PC-3 (cell line): ENCODE measurements at regions not wholly inside any gene's neighbourhood (a gene's known extent, or its start where the extent isn't known, plus 50 kb on each side); places are given as distances from the start of the nearest gene placed in this dataset.

Experiments
- ATAC-seq: fragments of 200-7000 bp; cut with Tn5 transposase; 2 replicates; pipeline ENCODE4 v1.9.1; 2020; ENCODE audit warnings: mild to moderate bottlenecking, moderate library complexity
- BruUV-seq: library from RNA; stranded (reverse); fragments of 400-500 nt; replicated peaks from 2 replicates; lab custom pipeline; 2021; lab: Mats Ljungman, UMichigan
- CTCF ChIA-PET: fragments of 300-600 bp; sonication (Branson Sonifier 250); formaldehyde crosslinking; loops from one replicate; lab custom pipeline; 2022; ENCODE audit warnings: antibody characterized with exemption; lab: Charles Lee
- POLR2A ChIA-PET: fragments of 300-600 bp; sonication (Branson Sonifier 250); formaldehyde crosslinking; loops from one replicate; lab custom pipeline; 2022; ENCODE audit warnings: antibody characterized with exemption; ENCODE audit not compliant: unreplicated experiment; lab: Charles Lee
- DNase-seq: peaks from one replicate; pipeline ENCODE4 v3.0.0-alpha.2; 2015
- H2AFZ ChIP-seq: fragments of 300-600 bp; sonication (generic); 2 replicates; pipeline ENCODE4 v1.6.0; 2016; ENCODE audit warnings: antibody characterized with exemption, low read length
- H3F3A ChIP-seq: fragments of 300-600 bp; sonication (generic); one replicate; pipeline ENCODE4 v1.6.0; 2017; ENCODE audit warnings: antibody characterized with exemption, low read length, control low read depth, mild to moderate bottlenecking; ENCODE audit not compliant: unreplicated experiment
- H3K27ac ChIP-seq: fragments of 300-600 bp; sonication (generic); 2 replicates; pipeline ENCODE4 v1.5.1; 2016; ENCODE audit warnings: mild to moderate bottlenecking, low read length
- H3K27me3 ChIP-seq: fragments of 300-600 bp; sonication (generic); 2 replicates; pipeline ENCODE4 v1.6.1; 2016; ENCODE audit warnings: low read length, mixed read lengths
- H3K36me3 ChIP-seq: fragments of 300-600 bp; sonication (generic); 2 replicates; pipeline ENCODE4 v1.6.1; 2016; ENCODE audit warnings: low read depth, mixed run types, low read length, mixed read lengths
- H3K4me1 ChIP-seq: fragments of 300-600 bp; sonication (generic); 2 replicates; pipeline ENCODE4 v1.5.1; 2016; ENCODE audit warnings: low read length; ENCODE audit not compliant: insufficient read depth
- H3K4me2 ChIP-seq: fragments of 300-600 bp; sonication (generic); 2 replicates; pipeline ENCODE4 v1.6.0; 2016; ENCODE audit warnings: low read length
- H3K4me3 ChIP-seq: fragments of 300-600 bp; sonication (generic); 2 replicates; pipeline ENCODE4 v1.5.1; 2016; ENCODE audit warnings: mild to moderate bottlenecking, low read length, mixed read lengths
- H3K79me2 ChIP-seq: fragments of 300-600 bp; sonication (generic); 2 replicates; pipeline ENCODE4 v1.6.1; 2017; ENCODE audit warnings: low read length, mixed read lengths
- H3K9ac ChIP-seq: fragments of 300-600 bp; sonication (generic); 2 replicates; pipeline ENCODE4 v1.6.0; 2016; ENCODE audit warnings: mild to moderate bottlenecking, low read length
- H3K9me2 ChIP-seq: fragments of 300-600 bp; sonication (generic); replicated peaks from 2 replicates; pipeline ENCODE4 v1.6.1; 2016; ENCODE audit warnings: mixed run types, low read length, mixed read lengths
- H3K9me3 ChIP-seq: fragments of 300-600 bp; sonication (generic); 2 replicates; pipeline ENCODE4 v1.6.1; 2016; ENCODE audit warnings: low read length, mixed read lengths
- H4K20me1 ChIP-seq: fragments of 300-600 bp; sonication (generic); 2 replicates; pipeline ENCODE4 v1.6.1; 2016; ENCODE audit warnings: low read length, mixed read lengths
- EZH2 ChIP-seq: fragments of 300-600 bp; sonication (generic); IDR thresholded peaks from one replicate; pipeline ENCODE4 v1.6.1; 2017; ENCODE audit warnings: antibody characterized with exemption, mild to moderate bottlenecking, low read length; ENCODE audit not compliant: unreplicated experiment
- EZH2phosphoT487 ChIP-seq: fragments of 300-600 bp; sonication (generic); IDR thresholded peaks from 2 replicates; pipeline ENCODE4 v1.6.1; 2018; ENCODE audit warnings: mild to moderate bottlenecking, antibody characterized with exemption, low read length, borderline replicate concordance
- intact Hi-C: fragments of 100-400 bp; cut with micrococcal nuclease; formaldehyde crosslinking; loops from 2 replicates; pipeline ENCODE4 v1.9.0; 2023
- TF ChIP-seq, protein P1 (sequence below): fragments of 300-600 bp; sonication (generic); conservative IDR thresholded peaks from 2 replicates; pipeline ENCODE4 v1.5.1; 2017; ENCODE audit warnings: antibody characterized with exemption, low read depth, mild to moderate bottlenecking, low read length

DNA sequence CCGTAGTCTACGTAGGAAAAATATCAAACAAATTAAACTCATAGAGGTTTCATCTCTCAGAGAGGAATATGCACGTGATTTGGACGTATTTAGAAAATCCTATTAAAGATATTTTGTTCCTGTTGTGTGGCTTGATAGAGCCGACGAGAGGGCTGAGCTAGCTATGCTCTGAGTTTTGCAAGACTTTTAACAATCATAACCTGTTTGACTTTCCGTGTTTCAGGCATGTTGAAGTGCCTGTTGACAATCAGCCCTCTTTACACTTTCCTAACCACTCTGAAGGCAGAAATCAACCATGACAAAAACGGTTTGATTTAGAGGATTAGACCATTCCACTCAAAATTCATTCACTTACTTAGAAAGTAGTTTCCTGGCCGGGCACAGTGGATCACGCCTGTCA, 297.3 kb downstream of the ASMT start:
- H3F3A ChIP-seq = no peaks in the 10 kb centered on the region
- BruUV-seq = no TSS peak
- H3K9me2 ChIP-seq = no peaks in the 10 kb centered on the region
- no peaks in the 10 kb centered on the region for H3K27me3 ChIP-seq
- no peak overlapping the region for H3K27ac ChIP-seq
- intact Hi-C loops = no loop called here
- H3K79me2 ChIP-seq = no peaks in the 10 kb centered on the region
- H3K4me3 ChIP-seq = no peak overlapping the region
- H2AFZ ChIP-seq = 0 out of 2 replicates have a peak overlapping the region, but pooled peaks have one; percentile 20
- no peaks in the 10 kb centered on the region for H4K20me1 ChIP-seq
- ChIA-PET POLR2A (no interaction called here), CTCF (no interaction called here)
- H3K4me1 ChIP-seq = no peaks in the 10 kb centered on the region
- no peaks in the 10 kb centered on the region for H3K9me3 ChIP-seq
- peak overlapping the region; percentile 33; the same call in 1 of the 2 replicates for H3K4me2 ChIP-seq
- ATAC-seq = no peak
- no peaks in the 10 kb centered on the region for H3K36me3 ChIP-seq
- no peak for TF ChIP-seq EZH2phosphoT487
- TF ChIP-seq EZH2 = no peak
- TF ChIP-seq, protein P1, sequence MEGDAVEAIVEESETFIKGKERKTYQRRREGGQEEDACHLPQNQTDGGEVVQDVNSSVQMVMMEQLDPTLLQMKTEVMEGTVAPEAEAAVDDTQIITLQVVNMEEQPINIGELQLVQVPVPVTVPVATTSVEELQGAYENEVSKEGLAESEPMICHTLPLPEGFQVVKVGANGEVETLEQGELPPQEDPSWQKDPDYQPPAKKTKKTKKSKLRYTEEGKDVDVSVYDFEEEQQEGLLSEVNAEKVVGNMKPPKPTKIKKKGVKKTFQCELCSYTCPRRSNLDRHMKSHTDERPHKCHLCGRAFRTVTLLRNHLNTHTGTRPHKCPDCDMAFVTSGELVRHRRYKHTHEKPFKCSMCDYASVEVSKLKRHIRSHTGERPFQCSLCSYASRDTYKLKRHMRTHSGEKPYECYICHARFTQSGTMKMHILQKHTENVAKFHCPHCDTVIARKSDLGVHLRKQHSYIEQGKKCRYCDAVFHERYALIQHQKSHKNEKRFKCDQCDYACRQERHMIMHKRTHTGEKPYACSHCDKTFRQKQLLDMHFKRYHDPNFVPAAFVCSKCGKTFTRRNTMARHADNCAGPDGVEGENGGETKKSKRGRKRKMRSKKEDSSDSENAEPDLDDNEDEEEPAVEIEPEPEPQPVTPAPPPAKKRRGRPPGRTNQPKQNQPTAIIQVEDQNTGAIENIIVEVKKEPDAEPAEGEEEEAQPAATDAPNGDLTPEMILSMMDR = no peak
- H3K9ac ChIP-seq = no peak overlapping the region
- DNase-seq = no peak

DNA sequence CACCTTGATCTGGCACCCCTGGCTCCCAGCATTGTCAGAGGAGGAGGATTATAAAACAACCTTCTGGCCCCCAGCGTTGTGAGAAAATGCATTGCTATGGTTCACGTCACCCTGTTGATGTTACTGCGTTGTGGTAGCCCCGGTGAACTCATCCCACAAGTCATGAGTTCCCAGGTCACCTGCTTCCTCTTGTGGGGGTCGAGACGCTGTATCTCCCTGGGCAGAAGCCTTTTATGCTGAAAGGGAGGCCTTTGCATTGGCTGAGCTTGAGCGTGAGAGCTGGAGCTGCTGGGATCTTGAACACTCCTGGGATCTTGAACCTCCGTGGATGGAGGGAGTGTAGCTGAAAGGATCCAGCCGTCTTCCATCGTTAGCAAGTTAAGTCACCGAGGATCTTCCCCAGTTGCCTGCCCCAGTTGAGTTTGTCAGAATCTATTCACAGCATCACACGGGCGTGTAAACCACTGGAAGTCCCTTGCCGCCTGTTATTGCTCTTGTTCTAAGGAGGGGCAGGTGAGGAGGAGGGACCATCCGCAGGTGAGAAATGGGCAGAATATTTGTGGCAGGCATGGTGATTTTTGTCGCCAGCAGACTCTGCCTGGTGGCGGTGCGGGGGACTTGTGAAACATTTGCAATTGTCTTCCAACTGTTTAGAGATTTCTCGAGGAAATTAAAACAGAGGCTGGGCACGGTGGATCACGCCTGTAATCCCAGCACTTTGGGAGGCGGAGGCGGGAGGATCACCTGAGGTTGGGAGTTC, 299.9 kb downstream of the ASMT start:
- Histone ChIP-seq H3K27me3 (no peaks in the 10 kb centered on the region), H3K79me2 (no peaks in the 10 kb centered on the region), H3K9me3 (no peaks in the 10 kb centered on the region), H2AFZ (no peak overlapping the region), H3K9ac (no peak overlapping the region), H3K27ac (no peak overlapping the region), H3K4me2 (no peak overlapping the region), H3K4me3 (no peak overlapping the region), H4K20me1 (no peaks in the 10 kb centered on the region), H3K9me2 (no peaks in the 10 kb centered on the region), H3K4me1 (no peaks in the 10 kb centered on the region), H3K36me3 (no peaks in the 10 kb centered on the region), H3F3A (no peaks in the 10 kb centered on the region)
- DNase-seq = no peak
- TF ChIP-seq EZH2phosphoT487 = no peak
- TF ChIP-seq, protein P1 = no peak
- BruUV-seq = no TSS peak
- intact Hi-C loops = no loop called here
- POLR2A ChIA-PET = no interaction called here
- ATAC-seq = no peak
- CTCF ChIA-PET = no interaction called here

DNA sequence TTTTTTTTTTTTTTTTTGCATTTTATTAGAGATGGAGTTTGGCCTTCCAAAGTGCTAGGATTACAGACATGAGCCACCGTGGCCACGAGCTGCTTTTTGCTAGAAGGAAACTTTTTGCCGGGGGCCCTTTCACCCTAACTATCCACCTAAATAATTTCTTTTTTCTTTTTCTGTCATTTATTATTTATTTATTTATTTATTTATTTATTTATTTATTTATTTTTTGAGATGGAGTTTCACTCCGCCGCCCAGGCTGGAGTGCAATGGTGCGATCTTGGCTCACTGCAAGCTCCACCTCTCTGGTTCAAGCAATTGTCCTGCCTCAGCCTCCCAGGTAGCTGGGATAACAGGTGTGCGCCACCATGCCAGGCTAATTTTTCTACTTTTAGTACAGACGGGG, 303.9 kb downstream of the ASMT start:
- Histone ChIP-seq H3K4me2 (no peak overlapping the region), H3K9me2 (no peaks in the 10 kb centered on the region), H2AFZ (no peak overlapping the region), H3K27me3 (no peaks in the 10 kb centered on the region), H3K4me1 (no peaks in the 10 kb centered on the region), H3K4me3 (no peak overlapping the region), H3K79me2 (no peaks in the 10 kb centered on the region), H3K36me3 (no peaks in the 10 kb centered on the region), H3K27ac (no peak overlapping the region), H4K20me1 (no peaks in the 10 kb centered on the region), H3K9me3 (no peaks in the 10 kb centered on the region), H3K9ac (no peak overlapping the region), H3F3A (no peaks in the 10 kb centered on the region)
- intact Hi-C loops = no loop called here
- ATAC-seq = no peak
- ChIA-PET POLR2A (no interaction called here), CTCF (no interaction called here)
- TF ChIP-seq, protein P1 = no peak
- TF ChIP-seq EZH2 (no peak), EZH2phosphoT487 (no peak)
- no TSS peak for BruUV-seq
- DNase-seq = no peak
